ENCODE measurements at regions not wholly inside any gene's neighbourhood (a gene's known extent, or its start where the extent isn't known, plus 50 kb on each side); places are given as distances from the start of the nearest gene placed in this dataset.

GRCh38 chr15:53320816-53321215 is 438.6 kb downstream of the WDR72 start:
- no peak overlapping the region for H3K27ac Mint-ChIP-seq
- H3K4me3 Mint-ChIP-seq (ENCODE audit: low read depth): no peak overlapping the region
- H3K36me3 Mint-ChIP-seq (ENCODE audit: low read depth): no peaks in the 10 kb centered on the region
- H3K9me3 Mint-ChIP-seq: no peaks in the 10 kb centered on the region
- no peaks in the 10 kb centered on the region for H3K4me1 Mint-ChIP-seq (ENCODE audit: low read depth)
- DNase-seq (ENCODE audit: low spot score): no peak
- intact Hi-C loops (cut with micrococcal nuclease): no loop called here
- no peaks in the 10 kb centered on the region for H3K27me3 Mint-ChIP-seq (ENCODE audit: low read depth)

DNA sequence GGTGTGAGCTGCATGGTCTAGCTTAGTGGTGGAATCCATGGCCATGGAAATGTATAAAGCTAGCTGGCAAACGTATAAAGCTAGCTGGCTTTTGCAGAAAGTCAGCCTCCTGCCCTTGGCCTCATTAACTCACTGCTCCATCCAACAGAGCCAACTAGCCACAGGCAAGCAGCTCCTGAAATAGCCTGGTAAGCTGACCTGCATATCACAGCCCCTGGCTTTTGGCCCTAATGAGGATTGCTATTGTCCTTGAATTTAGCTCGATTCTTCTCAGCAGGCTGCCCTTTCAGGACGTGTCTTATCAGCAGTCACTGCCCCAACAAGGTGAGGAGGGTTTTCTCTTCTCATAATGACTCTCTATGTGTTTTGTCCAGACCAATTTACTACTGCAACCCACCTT is 446.8 kb downstream of the WDR72 start:
- Mint-ChIP-seq H3K9me3 (no peaks in the 10 kb centered on the region), H3K27me3 (ENCODE audit: low read depth) (no peaks in the 10 kb centered on the region), H3K4me3 (ENCODE audit: low read depth) (no peak overlapping the region), H3K36me3 (ENCODE audit: low read depth) (no peaks in the 10 kb centered on the region), H3K27ac (no peak overlapping the region), H3K4me1 (ENCODE audit: low read depth) (no peaks in the 10 kb centered on the region)
- no peak for DNase-seq (ENCODE audit: low spot score)
- intact Hi-C loops (cut with micrococcal nuclease): no loop called here

DNA sequence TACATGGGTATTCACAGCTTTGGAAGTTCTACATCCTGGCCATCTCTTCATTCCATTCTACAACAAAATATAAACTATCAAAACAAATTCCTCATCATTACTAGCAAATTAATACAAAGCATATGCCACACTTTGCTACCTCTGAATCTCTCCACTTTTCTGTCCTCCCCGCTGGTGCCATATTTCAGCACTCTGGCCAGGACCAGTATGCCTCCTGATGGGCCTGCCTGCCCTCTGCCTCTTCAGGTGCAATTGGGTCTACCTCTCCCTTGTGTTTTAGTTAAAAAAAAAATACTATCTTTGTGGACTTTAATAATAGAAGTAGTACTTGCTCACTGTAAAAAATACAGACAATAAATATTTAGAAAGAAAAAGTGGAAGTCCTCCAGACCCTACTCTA is 448.8 kb downstream of the WDR72 start:
- H3K27ac Mint-ChIP-seq: no peak overlapping the region
- no peak for DNase-seq (ENCODE audit: low spot score)
- intact Hi-C loops (cut with micrococcal nuclease): no loop called here
- H3K27me3 Mint-ChIP-seq (ENCODE audit: low read depth): no peaks in the 10 kb centered on the region
- H3K9me3 Mint-ChIP-seq: no peaks in the 10 kb centered on the region
- H3K36me3 Mint-ChIP-seq (ENCODE audit: low read depth): no peaks in the 10 kb centered on the region
- no peak overlapping the region for H3K4me3 Mint-ChIP-seq (ENCODE audit: low read depth)
- no peaks in the 10 kb centered on the region for H3K4me1 Mint-ChIP-seq (ENCODE audit: low read depth)

DNA sequence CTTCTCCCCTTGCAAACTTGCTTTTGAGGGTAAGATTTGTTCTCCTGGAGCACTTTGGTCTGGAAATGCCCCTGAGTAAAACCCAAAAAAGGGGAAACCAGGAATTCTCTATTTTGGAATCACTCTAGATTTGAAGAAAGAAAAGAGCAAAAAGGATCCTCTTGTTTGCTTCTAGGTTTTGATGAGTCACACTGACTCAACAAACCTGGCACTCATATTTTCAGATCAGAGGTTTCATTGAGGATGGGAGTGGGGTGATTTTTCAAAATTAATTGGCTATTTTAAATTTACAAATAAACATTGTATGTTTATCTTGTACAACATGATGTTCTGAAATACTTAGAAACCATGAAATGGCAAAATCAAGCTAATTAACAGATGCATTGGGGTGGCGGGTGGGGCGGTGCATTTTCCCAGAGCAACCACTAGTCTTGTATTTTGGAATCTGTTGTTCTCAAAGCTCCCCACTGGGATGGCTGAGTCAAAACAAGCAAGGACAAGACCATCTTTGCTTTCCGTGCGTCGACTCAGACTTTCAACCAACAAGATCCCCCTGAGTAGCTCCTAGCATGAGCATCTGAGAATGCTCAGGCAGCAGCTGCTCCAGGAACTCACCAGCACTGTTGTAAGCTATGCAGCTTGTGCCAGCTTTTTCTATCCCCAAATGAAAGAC is 451.4 kb downstream of the WDR72 start:
- DNase-seq (ENCODE audit: low spot score): no peak
- Mint-ChIP-seq H3K27ac (no peak overlapping the region), H3K4me3 (ENCODE audit: low read depth) (no peak overlapping the region), H3K27me3 (ENCODE audit: low read depth) (no peaks in the 10 kb centered on the region), H3K36me3 (ENCODE audit: low read depth) (no peaks in the 10 kb centered on the region), H3K9me3 (no peaks in the 10 kb centered on the region), H3K4me1 (ENCODE audit: low read depth) (no peaks in the 10 kb centered on the region)
- intact Hi-C loops (cut with micrococcal nuclease): no loop called here

DNA sequence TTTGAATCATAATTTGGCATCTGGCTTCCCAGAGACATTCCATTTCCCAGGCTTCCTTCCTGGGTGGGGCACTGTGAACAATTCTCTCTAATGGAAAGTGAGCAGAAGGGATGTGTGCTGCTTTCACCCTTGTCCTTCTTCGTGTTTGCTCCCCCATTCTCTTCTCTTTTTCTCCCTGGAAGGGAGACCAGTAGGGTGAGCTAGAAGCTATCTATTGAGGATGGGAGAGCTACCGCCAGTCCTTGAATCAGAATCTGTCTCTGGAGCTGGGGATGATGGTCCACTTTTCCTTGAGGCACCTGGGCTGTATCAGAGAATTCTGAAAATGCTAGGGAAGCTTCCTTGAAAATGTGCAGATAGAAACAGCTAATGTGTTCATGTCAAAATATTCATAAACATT is 453.9 kb downstream of the WDR72 start:
- intact Hi-C loops (cut with micrococcal nuclease): no loop called here
- Mint-ChIP-seq H3K4me1 (ENCODE audit: low read depth) (no peaks in the 10 kb centered on the region), H3K36me3 (ENCODE audit: low read depth) (no peaks in the 10 kb centered on the region), H3K9me3 (no peaks in the 10 kb centered on the region), H3K27ac (no peak overlapping the region), H3K27me3 (ENCODE audit: low read depth) (no peaks in the 10 kb centered on the region), H3K4me3 (ENCODE audit: low read depth) (no peak overlapping the region)
- no peak for DNase-seq (ENCODE audit: low spot score)

DNA sequence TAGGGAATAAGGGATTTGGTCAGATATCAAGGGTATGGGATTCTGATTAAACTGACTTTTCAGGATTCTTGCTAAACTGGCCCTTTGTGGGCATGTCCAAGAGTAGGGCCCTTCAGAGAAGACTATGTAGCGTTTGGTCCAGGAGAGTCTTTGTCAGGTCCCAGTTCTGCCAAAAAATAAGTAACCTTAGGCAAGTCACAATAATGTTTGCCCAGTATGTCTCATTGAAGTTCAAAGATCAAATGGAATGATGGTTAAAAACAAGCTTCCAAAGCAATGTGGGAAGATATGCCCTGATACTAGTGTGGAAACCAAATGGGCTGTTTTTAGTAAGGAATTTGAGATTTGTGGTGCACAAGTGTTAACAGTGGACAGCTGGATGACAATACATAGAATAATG is 454.4 kb downstream of the WDR72 start:
- intact Hi-C loops (cut with micrococcal nuclease): no loop called here
- H3K4me1 Mint-ChIP-seq (ENCODE audit: low read depth): no peaks in the 10 kb centered on the region
- H3K9me3 Mint-ChIP-seq: no peaks in the 10 kb centered on the region
- no peak overlapping the region for H3K4me3 Mint-ChIP-seq (ENCODE audit: low read depth)
- no peak overlapping the region for H3K27ac Mint-ChIP-seq
- no peaks in the 10 kb centered on the region for H3K27me3 Mint-ChIP-seq (ENCODE audit: low read depth)
- no peak for DNase-seq (ENCODE audit: low spot score)
- no peaks in the 10 kb centered on the region for H3K36me3 Mint-ChIP-seq (ENCODE audit: low read depth)

DNA sequence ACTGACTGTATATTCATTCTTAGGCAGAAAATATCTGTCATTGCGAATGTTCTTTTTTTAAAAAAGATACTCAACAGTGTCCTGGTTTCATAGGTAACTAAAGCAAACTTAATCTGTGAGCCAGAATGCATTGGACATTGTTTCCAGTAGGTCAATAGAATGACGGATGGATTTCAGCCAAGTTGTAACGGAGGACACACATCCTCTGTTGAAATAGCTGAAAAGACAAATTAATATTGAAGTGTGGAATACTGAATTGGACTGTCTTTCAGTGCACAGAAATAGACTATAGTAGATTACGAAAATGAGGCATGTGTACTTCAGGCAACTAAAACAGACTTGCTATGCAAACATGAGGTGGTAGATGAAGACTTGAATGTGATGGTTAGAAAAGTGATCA is 461.6 kb downstream of the WDR72 start:
- Mint-ChIP-seq H3K4me1 (ENCODE audit: low read depth) (no peaks in the 10 kb centered on the region), H3K9me3 (no peaks in the 10 kb centered on the region), H3K36me3 (ENCODE audit: low read depth) (no peaks in the 10 kb centered on the region), H3K27ac (no peak overlapping the region), H3K4me3 (ENCODE audit: low read depth) (no peak overlapping the region), H3K27me3 (ENCODE audit: low read depth) (no peaks in the 10 kb centered on the region)
- no peak for DNase-seq (ENCODE audit: low spot score)
- intact Hi-C loops (cut with micrococcal nuclease): no loop called here

- DNase-seq (ENCODE audit: low spot score): no peak
- H3K4me3 Mint-ChIP-seq (ENCODE audit: low read depth): no peak overlapping the region
- intact Hi-C loops (cut with micrococcal nuclease): no loop called here
- H3K4me1 Mint-ChIP-seq (ENCODE audit: low read depth): no peaks in the 10 kb centered on the region
- H3K27me3 Mint-ChIP-seq (ENCODE audit: low read depth): no peaks in the 10 kb centered on the region
- H3K36me3 Mint-ChIP-seq (ENCODE audit: low read depth): no peaks in the 10 kb centered on the region
- no peak overlapping the region for H3K27ac Mint-ChIP-seq
- H3K9me3 Mint-ChIP-seq: no peaks in the 10 kb centered on the region
Measured at GRCh38 chr15:53296603-53297002, 462.9 kb downstream of the WDR72 start.

GRCh38 chr15:53295574-53295973 is 463.9 kb downstream of the WDR72 start:
- no peaks in the 10 kb centered on the region for H3K36me3 Mint-ChIP-seq (ENCODE audit: low read depth)
- no peaks in the 10 kb centered on the region for H3K9me3 Mint-ChIP-seq
- intact Hi-C loops (cut with micrococcal nuclease): no loop called here
- no peaks in the 10 kb centered on the region for H3K4me1 Mint-ChIP-seq (ENCODE audit: low read depth)
- H3K4me3 Mint-ChIP-seq (ENCODE audit: low read depth): no peak overlapping the region
- H3K27ac Mint-ChIP-seq: no peak overlapping the region
- no peaks in the 10 kb centered on the region for H3K27me3 Mint-ChIP-seq (ENCODE audit: low read depth)
- no peak for DNase-seq (ENCODE audit: low spot score)

- Mint-ChIP-seq H3K27me3 (ENCODE audit: low read depth) (no peaks in the 10 kb centered on the region), H3K27ac (no peak overlapping the region), H3K9me3 (no peaks in the 10 kb centered on the region), H3K4me1 (ENCODE audit: low read depth) (no peaks in the 10 kb centered on the region), H3K4me3 (ENCODE audit: low read depth) (no peak overlapping the region), H3K36me3 (ENCODE audit: low read depth) (no peaks in the 10 kb centered on the region)
- intact Hi-C loops (cut with micrococcal nuclease): no loop called here
- no peak for DNase-seq (ENCODE audit: low spot score)
Measured at GRCh38 chr15:53288542-53288941, 470.9 kb downstream of the WDR72 start.

DNA sequence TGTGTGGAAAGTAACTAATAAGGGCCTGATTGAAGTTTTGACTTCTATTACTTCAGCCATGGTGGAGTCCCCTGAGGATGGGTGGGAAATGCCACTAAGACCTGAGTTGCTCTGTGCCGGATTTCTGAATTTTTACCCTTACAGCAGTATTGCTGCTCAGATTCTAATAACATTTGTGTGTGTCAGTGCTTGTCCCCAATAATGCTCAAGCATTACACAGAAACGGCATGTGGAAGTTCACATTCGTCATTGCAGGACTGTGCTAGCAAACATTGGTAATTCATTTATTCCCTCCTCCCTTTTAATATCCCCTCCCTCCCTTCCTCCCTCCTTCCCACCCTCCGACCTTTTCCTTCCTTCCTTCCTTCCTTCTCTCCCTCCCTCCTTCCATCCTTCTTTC is 484.5 kb upstream of the ONECUT1 start:
- DNase-seq (ENCODE audit: low spot score): no peak
- no peak overlapping the region for H3K27ac Mint-ChIP-seq
- H3K9me3 Mint-ChIP-seq: no peaks in the 10 kb centered on the region
- intact Hi-C loops (cut with micrococcal nuclease): no loop called here
- no peaks in the 10 kb centered on the region for H3K4me1 Mint-ChIP-seq (ENCODE audit: low read depth)
- no peaks in the 10 kb centered on the region for H3K36me3 Mint-ChIP-seq (ENCODE audit: low read depth)
- H3K4me3 Mint-ChIP-seq (ENCODE audit: low read depth): no peak overlapping the region
- no peaks in the 10 kb centered on the region for H3K27me3 Mint-ChIP-seq (ENCODE audit: low read depth)

DNA sequence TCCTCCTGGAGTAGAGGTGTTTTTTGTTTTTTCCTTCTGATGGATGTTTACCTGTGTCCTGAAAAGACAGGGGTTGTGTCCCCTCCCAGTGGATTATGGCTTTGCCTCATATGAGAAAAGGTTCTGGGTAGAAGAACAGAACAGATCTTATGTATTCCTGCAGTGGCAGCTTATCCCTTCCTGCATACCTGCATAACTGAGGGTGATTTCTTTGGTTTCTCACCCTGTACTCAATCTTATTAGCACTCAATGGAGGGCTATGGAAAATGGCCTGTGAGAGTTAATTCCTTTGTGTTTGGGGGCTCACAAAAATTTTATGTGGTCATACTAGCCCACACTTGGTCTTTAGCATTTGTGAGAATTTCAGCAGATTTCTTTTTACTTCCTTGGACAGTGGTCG is 482.0 kb upstream of the ONECUT1 start:
- H3K4me3 Mint-ChIP-seq (ENCODE audit: low read depth): no peak overlapping the region
- no peaks in the 10 kb centered on the region for H3K9me3 Mint-ChIP-seq
- intact Hi-C loops (cut with micrococcal nuclease): no loop called here
- H3K4me1 Mint-ChIP-seq (ENCODE audit: low read depth): no peaks in the 10 kb centered on the region
- no peak overlapping the region for H3K27ac Mint-ChIP-seq
- no peak for DNase-seq (ENCODE audit: low spot score)
- H3K27me3 Mint-ChIP-seq (ENCODE audit: low read depth): no peaks in the 10 kb centered on the region
- no peaks in the 10 kb centered on the region for H3K36me3 Mint-ChIP-seq (ENCODE audit: low read depth)

- H3K27ac Mint-ChIP-seq: no peak overlapping the region
- no peaks in the 10 kb centered on the region for H3K9me3 Mint-ChIP-seq
- no peaks in the 10 kb centered on the region for H3K36me3 Mint-ChIP-seq (ENCODE audit: low read depth)
- DNase-seq (ENCODE audit: low spot score): no peak
- H3K4me3 Mint-ChIP-seq (ENCODE audit: low read depth): no peak overlapping the region
- intact Hi-C loops (cut with micrococcal nuclease): no loop called here
- H3K4me1 Mint-ChIP-seq (ENCODE audit: low read depth): no peaks in the 10 kb centered on the region
- no peaks in the 10 kb centered on the region for H3K27me3 Mint-ChIP-seq (ENCODE audit: low read depth)
Measured at GRCh38 chr15:53266176-53266575, 476.0 kb upstream of the ONECUT1 start.

DNA sequence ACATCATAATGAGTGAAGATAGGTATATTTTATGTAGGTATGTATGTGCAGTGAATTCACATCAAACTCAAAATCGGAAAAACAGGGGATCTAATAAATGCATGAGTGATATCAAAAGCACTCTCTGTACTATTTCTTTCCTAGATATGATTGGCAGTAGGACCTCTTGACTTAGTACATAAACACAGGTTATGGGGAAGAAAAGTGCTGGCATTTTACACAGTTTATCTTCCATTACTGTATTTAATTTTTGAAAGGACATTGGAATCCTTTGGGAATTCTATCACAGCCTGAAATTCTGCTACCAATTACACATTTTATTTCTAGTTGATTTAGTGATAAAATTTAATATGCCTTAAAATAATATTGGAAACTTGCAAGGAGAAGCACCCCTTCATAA is 470.5 kb upstream of the ONECUT1 start:
- no peaks in the 10 kb centered on the region for H3K36me3 Mint-ChIP-seq (ENCODE audit: low read depth)
- no peaks in the 10 kb centered on the region for H3K27me3 Mint-ChIP-seq (ENCODE audit: low read depth)
- no peak for DNase-seq (ENCODE audit: low spot score)
- no peaks in the 10 kb centered on the region for H3K9me3 Mint-ChIP-seq
- intact Hi-C loops (cut with micrococcal nuclease): no loop called here
- no peaks in the 10 kb centered on the region for H3K4me1 Mint-ChIP-seq (ENCODE audit: low read depth)
- H3K27ac Mint-ChIP-seq: no peak overlapping the region
- no peak overlapping the region for H3K4me3 Mint-ChIP-seq (ENCODE audit: low read depth)
